Osteocyte (in vitro differentiated cells): ENCODE measurements at regions not wholly inside any gene's neighbourhood (a gene's known extent, or its start where the extent isn't known, plus 50 kb on each side); places are given as distances from the start of the nearest gene placed in this dataset.

ENCODE experiments used
- DNase-seq: peaks from one replicate; pipeline ENCODE4 v3.0.0; 2021; ENCODE audit warnings: mixed read lengths; ENCODE audit not compliant: unreplicated experiment; ENCODE audit errors: extremely low spot score
- H3K27ac Mint-ChIP-seq: one replicate; pipeline ENCODE4 v1.8.0; 2021; ENCODE audit warnings: mild to moderate bottlenecking, mixed read lengths; ENCODE audit not compliant: unreplicated experiment
- H3K27me3 Mint-ChIP-seq: one replicate; pipeline ENCODE4 v1.8.0; 2021; ENCODE audit warnings: mixed read lengths; ENCODE audit not compliant: unreplicated experiment
- H3K36me3 Mint-ChIP-seq: one replicate; pipeline ENCODE4 v1.8.0; 2021; ENCODE audit warnings: mixed read lengths; ENCODE audit not compliant: unreplicated experiment
- H3K4me1 Mint-ChIP-seq: one replicate; pipeline ENCODE4 v1.8.0; 2021; ENCODE audit warnings: mixed read lengths; ENCODE audit not compliant: unreplicated experiment
- H3K4me3 Mint-ChIP-seq: one replicate; pipeline ENCODE4 v1.8.0; 2021; ENCODE audit warnings: mild to moderate bottlenecking, moderate library complexity, mixed read lengths; ENCODE audit not compliant: unreplicated experiment
- H3K9me3 Mint-ChIP-seq: one replicate; pipeline ENCODE4 v1.8.0; 2021; ENCODE audit warnings: mixed read lengths; ENCODE audit not compliant: unreplicated experiment
- CTCF ChIP-seq: fragments of 200-600 bp; sonication (generic); IDR thresholded peaks from 2 replicates; pipeline ENCODE4 v1.5.0; 2021; ENCODE audit warnings: antibody characterized with exemption, mild to moderate bottlenecking, moderate library complexity

GRCh38 chr10:85235258-85235657 lies 906.9 kb downstream of the CCSER2 start:
- peaks cover 10% of the 10 kb centered on the region for H3K4me1 Mint-ChIP-seq
- TF ChIP-seq CTCF = no peak
- DNase-seq = no peak
- no peaks in the 10 kb centered on the region for H3K27me3 Mint-ChIP-seq
- H3K4me3 Mint-ChIP-seq = no peak overlapping the region
- H3K36me3 Mint-ChIP-seq = no peaks in the 10 kb centered on the region
- no peaks in the 10 kb centered on the region for H3K9me3 Mint-ChIP-seq
- H3K27ac Mint-ChIP-seq = no peak overlapping the region

DNA sequence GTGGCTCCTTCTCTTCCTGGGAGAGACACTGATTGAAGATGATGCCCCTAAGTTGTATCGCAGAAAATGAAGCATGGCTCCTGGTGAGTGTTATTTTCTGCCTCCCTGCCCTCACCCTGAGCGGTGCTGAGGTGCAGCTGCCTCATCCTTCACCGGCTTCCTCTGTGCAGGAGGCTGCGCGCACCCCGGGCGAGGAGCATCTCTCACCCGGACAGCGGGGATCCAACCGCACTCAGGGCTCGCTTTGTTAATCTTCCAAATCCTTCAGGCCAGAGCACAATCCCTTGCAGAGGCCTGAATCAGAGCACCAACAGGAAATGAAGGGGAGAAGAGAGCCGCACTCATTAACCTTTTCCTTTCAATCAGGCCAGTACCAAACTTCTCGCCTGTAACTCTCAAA lies 910.3 kb downstream of the CCSER2 start:
- H3K27me3 Mint-ChIP-seq = no peaks in the 10 kb centered on the region
- DNase-seq = no peak
- no peak for TF ChIP-seq CTCF
- no peaks in the 10 kb centered on the region for H3K36me3 Mint-ChIP-seq
- no peaks in the 10 kb centered on the region for H3K9me3 Mint-ChIP-seq
- no peak overlapping the region for H3K27ac Mint-ChIP-seq
- H3K4me1 Mint-ChIP-seq = peaks cover 10% of the 10 kb centered on the region
- H3K4me3 Mint-ChIP-seq = no peak overlapping the region

GRCh38 chr10:85250304-85250703 lies 921.9 kb downstream of the CCSER2 start:
- no peaks in the 10 kb centered on the region for H3K36me3 Mint-ChIP-seq
- H3K4me1 Mint-ChIP-seq = no peaks in the 10 kb centered on the region
- no peak overlapping the region for H3K27ac Mint-ChIP-seq
- DNase-seq = no peak
- no peaks in the 10 kb centered on the region for H3K27me3 Mint-ChIP-seq
- H3K9me3 Mint-ChIP-seq = no peaks in the 10 kb centered on the region
- H3K4me3 Mint-ChIP-seq = no peak overlapping the region
- TF ChIP-seq CTCF = no peak

- no peak for DNase-seq
- peaks cover 8% of the 10 kb centered on the region for H3K9me3 Mint-ChIP-seq
- no peaks in the 10 kb centered on the region for H3K27me3 Mint-ChIP-seq
- no peak overlapping the region for H3K27ac Mint-ChIP-seq
- H3K4me1 Mint-ChIP-seq = no peaks in the 10 kb centered on the region
- TF ChIP-seq CTCF = no peak
- H3K4me3 Mint-ChIP-seq = no peak overlapping the region
- H3K36me3 Mint-ChIP-seq = no peaks in the 10 kb centered on the region
These were observed 928.1 kb downstream of the CCSER2 start for GRCh38 chr10:85256481-85256880.

GRCh38 chr10:85259908-85260307 lies 931.5 kb downstream of the CCSER2 start:
- Mint-ChIP-seq H3K4me3 (no peak overlapping the region), H3K4me1 (no peaks in the 10 kb centered on the region), H3K27ac (no peak overlapping the region), H3K36me3 (no peaks in the 10 kb centered on the region), H3K9me3 (peaks cover 11% of the 10 kb centered on the region), H3K27me3 (no peaks in the 10 kb centered on the region)
- no peak for TF ChIP-seq CTCF
- DNase-seq = no peak
